HG02610 (cell line): ENCODE measurements at regions not wholly inside any gene's neighbourhood (a gene's known extent, or its start where the extent isn't known, plus 50 kb on each side); places are given as distances from the start of the nearest gene placed in this dataset.
"Not testable (repeated sequence)": the region's sequence is repeated elsewhere in the genome, so short reads cannot be mapped to it uniquely, and the experiment has no call there.

Experiments
- ATAC-seq: cut with Tn5 transposase; IDR thresholded peaks from one replicate; pipeline ENCODE4 v1.9.1; 2021; ENCODE audit warnings: mild to moderate bottlenecking, moderate library complexity; ENCODE audit not compliant: unreplicated experiment

- ATAC-seq, result no peak
Measured at GRCh38 chr16:47872225-47872624, 283.6 kb downstream of the ABCC12 start.

- no peak for ATAC-seq
Measured at GRCh38 chr16:47866423-47866822, 289.4 kb downstream of the ABCC12 start.

GRCh38 chr16:47865337-47865855 lies 290.4 kb downstream of the ABCC12 start:
- ATAC-seq, result no peak

GRCh38 chr16:47864262-47864661 lies 291.5 kb downstream of the ABCC12 start:
- ATAC-seq, result not testable (repeated sequence)

- ATAC-seq, result no peak
Measured at GRCh38 chr16:47861999-47862398, 293.8 kb downstream of the ABCC12 start.

- ATAC-seq, result no peak
Measured at GRCh38 chr16:47858333-47858982, 297.3 kb downstream of the ABCC12 start.

GRCh38 chr16:47855431-47855830 lies 300.4 kb downstream of the ABCC12 start:
- ATAC-seq, result no peak

GRCh38 chr16:47854737-47855136 lies 301.1 kb downstream of the ABCC12 start:
- no peak for ATAC-seq

- ATAC-seq, result no peak
Measured at GRCh38 chr16:47852991-47853390, 302.8 kb downstream of the ABCC12 start.

- no peak for ATAC-seq
Measured at GRCh38 chr16:47851146-47851545, 304.6 kb downstream of the ABCC12 start.

GRCh38 chr16:47849736-47850135 lies 306.1 kb downstream of the ABCC12 start:
- no peak for ATAC-seq

- no peak for ATAC-seq
Measured at GRCh38 chr16:47848421-47849109, 307.2 kb downstream of the ABCC12 start.

- no peak for ATAC-seq
Measured at GRCh38 chr16:47847220-47847970, 308.4 kb downstream of the ABCC12 start.

GRCh38 chr16:47834485-47835024 lies 321.2 kb downstream of the ABCC12 start:
- no peak for ATAC-seq

- ATAC-seq, result no peak
Measured at GRCh38 chr16:47833771-47834170, 322.0 kb downstream of the ABCC12 start.

GRCh38 chr16:47829850-47830600 lies 325.8 kb downstream of the ABCC12 start:
- no peak for ATAC-seq

GRCh38 chr16:47826070-47826469 lies 329.7 kb downstream of the ABCC12 start:
- ATAC-seq, result no peak

GRCh38 chr16:47817048-47817447 lies 338.7 kb downstream of the ABCC12 start:
- ATAC-seq, result no peak

- ATAC-seq, result no peak
Measured at GRCh38 chr16:47816511-47816910, 339.3 kb downstream of the ABCC12 start.

GRCh38 chr16:47815655-47816054 lies 340.1 kb downstream of the ABCC12 start:
- ATAC-seq, result no peak

GRCh38 chr16:47811758-47812157 lies 344.0 kb downstream of the ABCC12 start:
- not testable (repeated sequence) for ATAC-seq
